A673 (cell line): ENCODE measurements at regions not wholly inside any gene's neighbourhood (a gene's known extent, or its start where the extent isn't known, plus 50 kb on each side); places are given as distances from the start of the nearest gene placed in this dataset.
"Not testable (repeated sequence)": the region's sequence is repeated elsewhere in the genome, so short reads cannot be mapped to it uniquely, and the experiment has no call there.

ENCODE experiments used
- BruUV-seq: library from RNA; stranded (reverse); fragments of 400-500 nt; replicated peaks from 2 replicates; lab custom pipeline; 2021; lab: Mats Ljungman, UMichigan
- CTCF ChIA-PET: fragments of 300-600 bp; sonication (Branson Sonifier 250); formaldehyde crosslinking; loops from one replicate; lab custom pipeline; 2022; ENCODE audit warnings: antibody characterized with exemption; lab: Charles Lee
- POLR2A ChIA-PET: fragments of 300-600 bp; sonication (Branson Sonifier 250); formaldehyde crosslinking; loops from one replicate; lab custom pipeline; 2022; ENCODE audit warnings: antibody characterized with exemption; ENCODE audit not compliant: low non-redundant PET; lab: Charles Lee
- DNase-seq: peaks from one replicate; pipeline ENCODE4 v3.0.0-alpha.2; 2015; ENCODE audit warnings: low spot score
- H3K27ac ChIP-seq: fragments of 200-600 bp; sonication (generic); 2 replicates; pipeline ENCODE4 v1.5.1; 2016; ENCODE audit warnings: mixed run types, low read depth, mild to moderate bottlenecking, mixed read lengths, antibody characterized with exemption, low read length; ENCODE audit not compliant: poor library complexity, severe bottlenecking
- H3K27me3 ChIP-seq: fragments of 200-600 bp; sonication (generic); replicated peaks from 2 replicates; pipeline ENCODE4 v1.6.1; 2017; ENCODE audit warnings: mixed run types, low read depth, mild to moderate bottlenecking, mixed read lengths, antibody characterized with exemption, low read length; ENCODE audit not compliant: insufficient read depth, poor library complexity
- H3K36me3 ChIP-seq: fragments of 200-600 bp; sonication (generic); 2 replicates; pipeline ENCODE4 v1.6.1; 2016; ENCODE audit warnings: mixed run types, mild to moderate bottlenecking, mixed read lengths, antibody characterized with exemption, low read length; ENCODE audit not compliant: insufficient read depth, poor library complexity, severe bottlenecking
- H3K4me1 ChIP-seq: fragments of 200-600 bp; sonication (generic); 2 replicates; pipeline ENCODE4 v1.6.1; 2017; ENCODE audit warnings: mixed run types, mild to moderate bottlenecking, mixed read lengths, antibody characterized with exemption, low read length; ENCODE audit not compliant: insufficient read depth, poor library complexity, severe bottlenecking
- H3K4me3 ChIP-seq: fragments of 200-600 bp; sonication (generic); 2 replicates; pipeline ENCODE4 v1.5.1; 2016; ENCODE audit warnings: low read depth, mixed run types, mild to moderate bottlenecking, mixed read lengths, low read length; ENCODE audit not compliant: poor library complexity, severe bottlenecking
- H3K9me3 ChIP-seq: fragments of 200-600 bp; sonication (generic); 2 replicates; pipeline ENCODE4 v1.6.1; 2016; ENCODE audit warnings: mixed run types, low read depth, mild to moderate bottlenecking, mixed read lengths, antibody characterized with exemption, low read length; ENCODE audit not compliant: poor library complexity, severe bottlenecking
- EZH2 ChIP-seq: fragments of 200-600 bp; sonication (generic); IDR thresholded peaks from 2 replicates; pipeline ENCODE4 v1.6.1; 2017; ENCODE audit warnings: borderline replicate concordance, low read depth, mild to moderate bottlenecking, mixed read lengths, antibody characterized with exemption, low read length; ENCODE audit not compliant: poor library complexity, severe bottlenecking
- intact Hi-C: fragments of 100-400 bp; cut with micrococcal nuclease; formaldehyde crosslinking; loops from one replicate; pipeline ENCODE4 v1.10.0; 2022; ENCODE audit not compliant: unreplicated experiment
- TF ChIP-seq, protein P1 (sequence below): fragments of 300-800, 200-600 bp; sonication (generic); conservative IDR thresholded peaks from 2 replicates; pipeline ENCODE4 v1.5.1; 2017; ENCODE audit warnings: low read depth, mild to moderate bottlenecking, antibody characterized with exemption, low read length, moderate library complexity, mixed read lengths

GRCh38 chrX:124769166-124769565, 422.8 kb downstream of the SH2D1A start:
- no TSS peak for BruUV-seq
- intact Hi-C loops: no loop called here
- Histone ChIP-seq H3K27ac (no peak overlapping the region), H3K4me3 (no peak overlapping the region), H3K27me3 (no peaks in the 10 kb centered on the region), H3K4me1 (no peaks in the 10 kb centered on the region), H3K9me3 (no peaks in the 10 kb centered on the region), H3K36me3 (no peaks in the 10 kb centered on the region)
- TF ChIP-seq EZH2: no peak
- TF ChIP-seq, protein P1, sequence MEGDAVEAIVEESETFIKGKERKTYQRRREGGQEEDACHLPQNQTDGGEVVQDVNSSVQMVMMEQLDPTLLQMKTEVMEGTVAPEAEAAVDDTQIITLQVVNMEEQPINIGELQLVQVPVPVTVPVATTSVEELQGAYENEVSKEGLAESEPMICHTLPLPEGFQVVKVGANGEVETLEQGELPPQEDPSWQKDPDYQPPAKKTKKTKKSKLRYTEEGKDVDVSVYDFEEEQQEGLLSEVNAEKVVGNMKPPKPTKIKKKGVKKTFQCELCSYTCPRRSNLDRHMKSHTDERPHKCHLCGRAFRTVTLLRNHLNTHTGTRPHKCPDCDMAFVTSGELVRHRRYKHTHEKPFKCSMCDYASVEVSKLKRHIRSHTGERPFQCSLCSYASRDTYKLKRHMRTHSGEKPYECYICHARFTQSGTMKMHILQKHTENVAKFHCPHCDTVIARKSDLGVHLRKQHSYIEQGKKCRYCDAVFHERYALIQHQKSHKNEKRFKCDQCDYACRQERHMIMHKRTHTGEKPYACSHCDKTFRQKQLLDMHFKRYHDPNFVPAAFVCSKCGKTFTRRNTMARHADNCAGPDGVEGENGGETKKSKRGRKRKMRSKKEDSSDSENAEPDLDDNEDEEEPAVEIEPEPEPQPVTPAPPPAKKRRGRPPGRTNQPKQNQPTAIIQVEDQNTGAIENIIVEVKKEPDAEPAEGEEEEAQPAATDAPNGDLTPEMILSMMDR: no peak
- CTCF ChIA-PET: no interaction called here
- DNase-seq: no peak
- POLR2A ChIA-PET: no interaction called here

DNA sequence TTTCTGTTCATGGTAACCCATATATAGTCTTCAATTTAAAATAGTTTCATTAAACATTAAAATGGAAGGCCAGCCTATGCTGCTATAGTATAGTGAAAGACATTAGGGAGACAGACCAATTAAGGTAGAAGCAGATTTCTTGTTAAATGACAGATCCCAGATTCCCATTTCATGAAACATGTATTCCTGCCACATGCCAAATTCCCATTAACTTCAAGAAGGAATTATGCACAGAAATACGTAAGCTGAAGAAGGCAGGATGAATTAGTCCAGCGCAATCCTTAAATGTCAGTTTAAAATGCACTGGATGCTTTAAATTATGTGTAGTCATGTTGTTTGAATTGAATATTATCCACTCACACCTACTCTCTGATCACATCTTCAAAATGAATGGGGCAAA, 424.9 kb downstream of the SH2D1A start:
- BruUV-seq: no TSS peak
- no peak for DNase-seq
- ChIA-PET POLR2A (no interaction called here), CTCF (no interaction called here)
- H3K36me3 ChIP-seq: no peaks in the 10 kb centered on the region
- no peaks in the 10 kb centered on the region for H3K9me3 ChIP-seq
- H3K27me3 ChIP-seq: no peaks in the 10 kb centered on the region
- no peak overlapping the region for H3K4me3 ChIP-seq
- intact Hi-C loops: no loop called here
- H3K4me1 ChIP-seq: no peaks in the 10 kb centered on the region
- TF ChIP-seq EZH2: no peak
- TF ChIP-seq, protein P1: no peak
- no peak overlapping the region for H3K27ac ChIP-seq

DNA sequence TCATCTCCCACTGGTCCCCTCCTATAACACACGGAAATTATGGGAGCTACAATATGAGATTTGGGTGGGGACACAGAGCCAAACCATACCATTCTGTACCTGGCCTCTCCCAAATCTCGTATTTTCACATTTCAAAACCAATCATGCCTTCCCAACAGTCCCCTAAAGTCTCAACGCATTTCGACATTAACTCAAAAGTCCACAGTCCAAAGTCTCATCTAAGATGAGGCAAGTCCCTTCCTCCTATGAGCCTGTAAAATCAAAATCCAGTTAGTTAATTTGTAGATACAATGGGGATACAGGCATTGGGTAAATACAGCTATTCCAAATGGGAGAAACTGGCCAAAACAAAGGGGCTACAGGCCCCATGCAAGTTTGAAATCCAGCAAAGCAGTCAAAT, 441.9 kb downstream of the SH2D1A start:
- intact Hi-C loops, POLR2A ChIA-PET, BruUV-seq, H3K4me1 ChIP-seq, H3K36me3 ChIP-seq, H3K9me3 ChIP-seq, H3K4me3 ChIP-seq, H3K27ac ChIP-seq, DNase-seq, CTCF ChIA-PET, H3K27me3 ChIP-seq: not testable (repeated sequence)

DNA sequence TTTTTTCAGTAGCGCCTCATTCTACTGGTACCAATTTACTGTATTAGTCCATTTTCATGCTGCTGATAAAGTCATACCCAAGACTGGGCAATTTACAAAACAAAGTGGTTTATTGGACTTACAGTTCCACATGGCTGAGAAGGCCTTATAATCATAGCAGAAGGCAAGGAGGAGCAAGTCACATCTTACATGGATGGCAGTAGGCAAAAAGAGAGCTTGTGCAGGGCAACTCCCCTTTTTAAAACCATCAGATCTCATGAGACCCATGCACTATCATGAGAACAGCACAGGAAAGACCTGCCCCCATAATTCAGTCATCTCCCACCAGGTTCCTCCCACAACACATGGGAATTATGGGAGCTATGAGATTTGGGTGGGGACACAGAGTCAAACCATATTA, 443.5 kb downstream of the SH2D1A start:
- DNase-seq, H3K27ac ChIP-seq, H3K9me3 ChIP-seq, BruUV-seq, H3K27me3 ChIP-seq, H3K4me3 ChIP-seq, intact Hi-C loops, H3K36me3 ChIP-seq, CTCF ChIA-PET, H3K4me1 ChIP-seq, POLR2A ChIA-PET: not testable (repeated sequence)
